Right lobe of liver (tissue), 6 donors: ENCODE measurements at regions not wholly inside any gene's neighbourhood (a gene's known extent, or its start where the extent isn't known, plus 50 kb on each side); places are given as distances from the start of the nearest gene placed in this dataset.

ENCODE experiments used
- ATAC-seq, 4 donors: fragments of 200-7000 bp; cut with Tn5 transposase; one replicate each; pipeline ENCODE4 v1.9.1; 2020; ENCODE audit warnings: mild to moderate bottlenecking in 4 of 4, moderate library complexity in 4 of 4
- DNase-seq, 3 donors: peaks; one replicate each; pipeline ENCODE4 v3.0.0-alpha.2; 2020
- H3K27ac ChIP-seq, 3 donors: fragments of 200-600 bp; one replicate each; pipeline ENCODE4 v1.8.0; 2022
- H3K27me3 ChIP-seq, 2 donors: fragments of 200-600 bp; one replicate each; pipeline ENCODE4 v1.8.0; 2022
- H3K36me3 ChIP-seq, 4 donors: fragments of 200-600 bp; sonication (generic) in 1 of 4; one replicate each; pipeline versions ENCODE4 v1.5.1 to v1.8.0; 2017 to 2022; ENCODE audit warnings: control low read depth in 1 of 4
- H3K4me1 ChIP-seq, 4 donors: fragments of 200-600 bp; sonication (generic) in 1 of 4; one replicate each; pipeline versions ENCODE4 v1.5.1 to v1.8.0; 2017 to 2022; ENCODE audit warnings: control low read depth in 1 of 4
- H3K4me3 ChIP-seq, 3 donors: fragments of 200-600 bp; one replicate each; pipeline ENCODE4 v1.8.0; 2022
- H3K9me3 ChIP-seq, 4 donors: fragments of 200-600 bp; sonication (generic) in 1 of 4; one replicate each; pipeline versions ENCODE4 v1.5.1 to v1.8.0; 2017 to 2022; ENCODE audit warnings: control low read depth in 1 of 4
- POLR2A ChIP-seq: fragments of 450-650 bp; IDR thresholded peaks from one replicate; pipeline ENCODE4 v1.6.1; 2017; ENCODE audit warnings: antibody characterized with exemption, mild to moderate bottlenecking
- WGBS: methylation state at CpG from one replicate; pipeline ENCODE4 v1.1.6; 2018; ENCODE audit warnings: low coverage, low lambda C conversion rate; ENCODE audit not compliant: insufficient coverage; ENCODE audit errors: missing lambda C conversion rate; 5-methylcytosine and 5-hydroxymethylcytosine counted together
- intact Hi-C, 2 donors: fragments of 100-400 bp; cut with DNase I; formaldehyde crosslinking; loops; one replicate each; pipeline versions ENCODE4 v1.11.2 to v1.14.1; 2022
- TF ChIP-seq, protein P1 (sequence below), 4 donors: fragments of 200-600 bp in 3 of 4; fragments of 450-650 bp in 1 of 4; IDR thresholded peaks; one replicate each; pipeline versions ENCODE4 v1.5.1 to v1.8.0; 2016 to 2022; ENCODE audit warnings: antibody characterized with exemption in 4 of 4, mild to moderate bottlenecking in 2 of 4
- donor health status: DM: no; HTN: yes; CAD: no.
- donor health status: DM: no; HTN: no; CAD: no.
- donor health status: DM: no; HTN: no; CAD: no.
- donor health status: DM: no; HTN: yes; CAD: no.
- donor health status: DM: no; HTN: yes; CAD: no.

DNA sequence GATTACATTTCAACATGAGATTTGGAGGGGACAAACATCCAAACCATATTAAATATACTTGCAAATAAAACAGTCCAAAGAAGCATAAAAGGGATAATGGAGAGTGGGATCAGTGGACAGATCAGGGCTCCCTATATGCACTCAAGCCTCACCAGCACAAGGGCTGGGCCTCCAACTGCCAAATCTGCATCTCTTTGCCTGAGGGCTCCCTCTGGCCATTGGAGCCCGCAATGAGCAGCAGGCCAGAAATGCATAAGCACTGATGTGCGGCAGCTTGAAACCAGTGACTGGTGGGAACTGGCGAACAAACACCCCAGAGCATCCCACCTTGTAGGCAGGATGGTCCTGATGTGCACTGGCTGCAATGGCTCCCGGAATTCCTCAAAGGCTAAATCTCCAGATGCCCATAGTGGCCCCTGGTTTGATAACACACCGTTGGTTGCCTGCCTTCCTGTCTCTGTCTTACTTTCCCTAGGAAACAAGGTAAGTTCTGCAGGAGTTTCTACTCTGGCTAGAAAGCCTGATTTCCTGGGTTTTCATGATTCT, 55.9 kb upstream of the POMGNT2 start:
- 65% methylated on average over 2 of the region's 5 CpGs for WGBS

GRCh38 chr3:43160664-43161063, 54.8 kb upstream of the POMGNT2 start:
- Histone ChIP-seq H3K27me3 (no peaks in the 10 kb centered on the region), H3K27ac (no peak overlapping the region), H3K36me3 (no peaks in the 10 kb centered on the region), H3K4me3 (no peak overlapping the region), H3K4me1 (peaks cover 0 to 6% (median 0%) of the 10 kb centered on the region in 4 donors), H3K9me3 (no peaks in the 10 kb centered on the region)
- DNase-seq (no peak), ATAC-seq (no peak)
- no peak for TF ChIP-seq POLR2A
- TF ChIP-seq, protein P1, sequence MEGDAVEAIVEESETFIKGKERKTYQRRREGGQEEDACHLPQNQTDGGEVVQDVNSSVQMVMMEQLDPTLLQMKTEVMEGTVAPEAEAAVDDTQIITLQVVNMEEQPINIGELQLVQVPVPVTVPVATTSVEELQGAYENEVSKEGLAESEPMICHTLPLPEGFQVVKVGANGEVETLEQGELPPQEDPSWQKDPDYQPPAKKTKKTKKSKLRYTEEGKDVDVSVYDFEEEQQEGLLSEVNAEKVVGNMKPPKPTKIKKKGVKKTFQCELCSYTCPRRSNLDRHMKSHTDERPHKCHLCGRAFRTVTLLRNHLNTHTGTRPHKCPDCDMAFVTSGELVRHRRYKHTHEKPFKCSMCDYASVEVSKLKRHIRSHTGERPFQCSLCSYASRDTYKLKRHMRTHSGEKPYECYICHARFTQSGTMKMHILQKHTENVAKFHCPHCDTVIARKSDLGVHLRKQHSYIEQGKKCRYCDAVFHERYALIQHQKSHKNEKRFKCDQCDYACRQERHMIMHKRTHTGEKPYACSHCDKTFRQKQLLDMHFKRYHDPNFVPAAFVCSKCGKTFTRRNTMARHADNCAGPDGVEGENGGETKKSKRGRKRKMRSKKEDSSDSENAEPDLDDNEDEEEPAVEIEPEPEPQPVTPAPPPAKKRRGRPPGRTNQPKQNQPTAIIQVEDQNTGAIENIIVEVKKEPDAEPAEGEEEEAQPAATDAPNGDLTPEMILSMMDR (IDR thresholded peaks at IDR 0.05): no peak
- intact Hi-C loops: loop anchor here in 1 of 2 donors (10.0 kb wide), 1 partner anchor 344 kb away; no protein-coding TSS in a partner anchor
- WGBS: 85% methylated on average over 1 of the region's 1 CpG

More for the DNA sequence above, 55.9 kb upstream of the POMGNT2 start:
- H3K4me3 ChIP-seq: no peak overlapping the region
- intact Hi-C loops: loop anchor here in 1 of 2 donors (10.0 kb wide), 1 partner anchor 343 kb away; no protein-coding TSS in a partner anchor
- no peaks in the 10 kb centered on the region for H3K27me3 ChIP-seq
- H3K27ac ChIP-seq: no peak overlapping the region
- ATAC-seq (no peak), DNase-seq (no peak)
- no peak for TF ChIP-seq POLR2A
- TF ChIP-seq, protein P1 (IDR thresholded peaks at IDR 0.05): no peak
- H3K36me3 ChIP-seq: no peaks in the 10 kb centered on the region
- H3K9me3 ChIP-seq: no peaks in the 10 kb centered on the region
- peaks cover 0 to 6% (median 0%) of the 10 kb centered on the region in 4 donors for H3K4me1 ChIP-seq

- no peaks in the 10 kb centered on the region for H3K27me3 ChIP-seq
- no peak overlapping the region for H3K4me3 ChIP-seq
- H3K27ac ChIP-seq: no peak overlapping the region
- ATAC-seq (no peak), DNase-seq (no peak)
- TF ChIP-seq POLR2A: no peak
- TF ChIP-seq, protein P1 (IDR thresholded peaks at IDR 0.05): no peak
- intact Hi-C loops: loop anchor here in 1 of 2 donors (10.0 kb wide), 1 partner anchor 345 kb away; no protein-coding TSS in a partner anchor
- peaks cover 0 to 6% (median 0%) of the 10 kb centered on the region in 4 donors for H3K4me1 ChIP-seq
- H3K9me3 ChIP-seq: no peaks in the 10 kb centered on the region
- WGBS: 93% methylated on average over 3 of the region's 3 CpGs
- H3K36me3 ChIP-seq: no peaks in the 10 kb centered on the region
Observed at GRCh38 chr3:43159876-43160255, 54.0 kb upstream of the POMGNT2 start.

DNA sequence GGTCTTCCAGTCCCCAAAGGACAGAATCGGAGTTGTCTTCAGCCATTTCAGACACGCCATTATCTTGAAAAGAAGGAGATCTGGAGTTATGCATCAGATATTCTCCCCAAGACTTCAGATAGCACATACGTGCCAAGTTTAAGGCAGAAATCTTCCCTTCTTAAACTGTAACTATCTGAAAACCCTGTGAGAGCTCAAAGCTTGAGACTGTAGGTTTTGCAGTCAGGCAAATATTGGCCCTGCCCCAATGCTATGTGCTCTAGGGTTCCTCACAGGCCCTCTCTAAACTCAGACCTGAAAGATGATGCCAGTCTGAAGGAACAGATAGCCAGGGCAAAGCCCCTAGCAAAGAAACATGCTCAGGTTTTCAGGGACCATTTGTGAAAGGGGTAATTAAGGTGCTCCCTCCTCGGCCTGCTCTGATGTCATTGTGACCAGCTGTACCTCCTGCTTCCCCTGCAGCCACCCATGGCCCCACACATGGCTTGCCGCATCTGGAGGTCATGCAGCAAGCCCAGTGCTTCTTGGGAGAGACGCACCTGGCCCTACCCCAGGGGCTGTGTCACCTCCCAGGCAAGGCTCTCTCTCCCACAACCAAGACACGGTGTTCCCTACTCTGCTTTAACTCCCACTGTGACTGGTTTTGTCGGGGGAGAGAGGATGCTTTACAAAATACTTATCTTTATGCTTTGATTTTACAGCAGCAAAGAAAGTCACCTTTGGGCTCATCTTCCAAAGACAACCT, 53.4 kb upstream of the POMGNT2 start:
- no peak for TF ChIP-seq POLR2A
- TF ChIP-seq, protein P1 (IDR thresholded peaks at IDR 0.05): no peak
- H3K27ac ChIP-seq: no peak overlapping the region
- H3K9me3 ChIP-seq: no peaks in the 10 kb centered on the region
- no peak for ATAC-seq
- no peak for DNase-seq
- H3K4me1 ChIP-seq: peaks cover 0 to 6% (median 0%) of the 10 kb centered on the region in 4 donors
- H3K36me3 ChIP-seq: no peaks in the 10 kb centered on the region
- no peaks in the 10 kb centered on the region for H3K27me3 ChIP-seq
- intact Hi-C loops: no loop called here
- H3K4me3 ChIP-seq: no peak overlapping the region
- WGBS: 69% methylated on average over 3 of the region's 8 CpGs
